NCI-H1105 (cell line): ENCODE measurements at regions not wholly inside any gene's neighbourhood (a gene's known extent, or its start where the extent isn't known, plus 50 kb on each side); places are given as distances from the start of the nearest gene placed in this dataset.
A peak's percentile ranks its signal among the peaks of the same experiment; 100 is the strongest.
"Not testable (repeated sequence)": the region's sequence is repeated elsewhere in the genome, so short reads cannot be mapped to it uniquely, and the experiment has no call there.

Experiments
- DNase-seq: peaks from one replicate; lab custom pipeline; 2025; lab: John Stamatoyannopoulos, UW

- DNase-seq = peak; percentile 21
Measured at GRCh38 chr14:66015071-66015780, 470.9 kb upstream of the CCDC196 start.

- DNase-seq = no peak
Measured at GRCh38 chr14:66017927-66018326, 468.2 kb upstream of the CCDC196 start.

- DNase-seq = peak; percentile 84
Measured at GRCh38 chr14:66022526-66022925, 463.6 kb upstream of the CCDC196 start.

- DNase-seq = no peak
Measured at GRCh38 chr14:66025779-66026178, 460.4 kb upstream of the CCDC196 start.

GRCh38 chr14:66031981-66032380, 454.2 kb upstream of the CCDC196 start:
- DNase-seq = not testable (repeated sequence)

GRCh38 chr14:66032800-66033199, 453.4 kb upstream of the CCDC196 start:
- DNase-seq = no peak

GRCh38 chr14:66036547-66036946, 449.6 kb upstream of the CCDC196 start:
- no peak for DNase-seq

- DNase-seq = no peak
Measured at GRCh38 chr14:66037361-66037760, 448.8 kb upstream of the CCDC196 start.

GRCh38 chr14:66038212-66038611, 448.0 kb upstream of the CCDC196 start:
- no peak for DNase-seq

- DNase-seq = no peak
Measured at GRCh38 chr14:66038618-66039017, 447.6 kb upstream of the CCDC196 start.

- DNase-seq = no peak
Measured at GRCh38 chr14:66039495-66039894, 446.7 kb upstream of the CCDC196 start.

GRCh38 chr14:66041582-66041981, 444.6 kb upstream of the CCDC196 start:
- no peak for DNase-seq

- DNase-seq = no peak
Measured at GRCh38 chr14:66043921-66044320, 442.2 kb upstream of the CCDC196 start.

GRCh38 chr14:66045572-66046021, 440.6 kb upstream of the CCDC196 start:
- no peak for DNase-seq

GRCh38 chr14:66046035-66046434, 440.1 kb upstream of the CCDC196 start:
- no peak for DNase-seq

GRCh38 chr14:66046591-66046990, 439.6 kb upstream of the CCDC196 start:
- DNase-seq = no peak

GRCh38 chr14:66056268-66056907, 429.8 kb upstream of the CCDC196 start:
- no peak for DNase-seq

GRCh38 chr14:66056926-66057552, 429.1 kb upstream of the CCDC196 start:
- no peak for DNase-seq

- DNase-seq = no peak
Measured at GRCh38 chr14:66065188-66065587, 421.0 kb upstream of the CCDC196 start.

- no peak for DNase-seq
Measured at GRCh38 chr14:66066981-66067776, 419.0 kb upstream of the CCDC196 start.

GRCh38 chr14:66069036-66069435, 417.1 kb upstream of the CCDC196 start:
- DNase-seq = no peak

- DNase-seq = no peak
Measured at GRCh38 chr14:66069830-66070541, 416.2 kb upstream of the CCDC196 start.
